HG03439 (cell line): ENCODE measurements at regions not wholly inside any gene's neighbourhood (a gene's known extent, or its start where the extent isn't known, plus 50 kb on each side); places are given as distances from the start of the nearest gene placed in this dataset.

Experiments
- ATAC-seq: cut with Tn5 transposase; IDR thresholded peaks from one replicate; pipeline ENCODE4 v1.9.1; 2021; ENCODE audit warnings: mild to moderate bottlenecking, moderate library complexity; ENCODE audit not compliant: unreplicated experiment

DNA sequence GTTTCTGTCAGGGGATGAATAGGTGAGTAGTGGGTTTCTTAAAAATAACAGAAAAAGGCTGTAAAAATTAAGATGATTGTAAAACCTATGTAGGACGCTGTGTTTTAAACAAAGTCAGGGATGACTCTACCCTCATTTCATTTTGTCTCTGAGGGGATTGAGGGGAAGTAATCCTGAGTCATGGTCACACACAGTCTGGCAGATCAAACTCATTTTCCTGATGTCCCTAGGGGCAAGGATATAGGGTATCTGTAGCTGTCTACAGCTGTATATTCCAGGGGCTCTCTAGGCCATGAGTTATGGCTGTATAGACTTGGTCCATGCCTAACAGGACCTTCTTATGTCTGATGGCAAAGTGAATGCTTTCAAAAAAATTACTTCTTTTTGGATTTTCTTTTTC, 421.1 kb downstream of the PDCD6IP start:
- ATAC-seq = no peak

DNA sequence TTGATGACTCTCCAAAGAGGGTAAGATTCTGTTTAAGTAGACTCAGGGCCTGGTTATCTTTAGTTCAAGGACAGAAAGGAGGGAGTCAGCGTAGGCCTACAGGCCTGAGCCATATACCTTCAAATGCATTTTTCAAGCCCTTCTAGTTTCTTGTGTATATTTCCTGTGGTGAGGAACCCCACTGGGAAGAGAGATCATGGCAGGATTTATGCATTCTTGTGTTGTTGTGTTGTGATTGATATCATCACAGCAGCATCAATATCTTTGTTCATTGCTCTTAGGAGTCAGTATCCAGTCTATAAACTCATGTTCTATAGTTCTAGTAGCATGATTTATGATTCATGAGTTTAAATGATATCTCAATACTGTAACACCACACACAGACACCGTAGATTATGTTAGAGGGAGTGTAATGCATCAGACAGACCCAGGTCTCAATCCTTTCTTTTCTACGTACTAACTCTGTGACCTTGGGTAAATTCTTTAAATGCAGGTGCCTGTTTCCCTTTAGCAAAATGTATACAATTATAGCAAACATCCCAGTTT, 427.5 kb downstream of the PDCD6IP start:
- ATAC-seq = no peak

DNA sequence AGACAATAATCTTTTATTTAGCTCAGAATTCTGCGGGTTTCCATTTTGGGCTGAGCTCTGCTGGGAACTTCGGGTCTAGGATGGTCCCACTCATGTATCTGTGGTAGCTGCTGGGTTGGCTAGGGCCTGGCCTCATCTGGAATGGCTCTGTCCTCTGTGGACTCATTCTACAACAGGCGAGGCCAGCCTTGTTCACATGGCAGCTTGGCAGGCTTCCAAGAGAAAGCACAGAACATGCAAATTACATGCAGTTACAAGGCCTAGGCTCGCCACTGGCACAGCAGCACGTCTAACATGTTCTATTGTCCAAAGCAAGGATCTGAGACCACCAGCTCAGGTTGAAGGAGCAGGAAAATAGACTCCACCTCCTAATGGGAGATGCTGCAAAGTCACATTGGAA, 431.4 kb downstream of the PDCD6IP start:
- no peak for ATAC-seq

DNA sequence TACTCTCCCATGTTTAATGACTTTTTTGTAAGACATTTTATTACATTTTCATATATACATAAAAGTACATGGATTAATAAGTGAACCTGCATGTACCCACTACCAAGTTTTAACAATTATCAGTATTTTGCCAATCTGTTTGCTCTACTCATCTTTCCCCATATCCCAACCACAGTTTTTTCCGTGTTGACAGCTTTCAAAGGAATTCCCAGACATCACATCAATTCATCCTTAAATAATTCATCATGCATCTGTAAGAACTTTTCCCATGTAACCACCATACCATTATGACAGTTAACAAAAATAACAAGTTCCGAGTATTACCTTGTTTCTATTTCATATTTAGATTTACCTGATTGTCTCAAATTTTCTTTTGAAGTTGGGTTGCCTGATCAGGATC, 436.7 kb downstream of the PDCD6IP start:
- ATAC-seq = no peak

DNA sequence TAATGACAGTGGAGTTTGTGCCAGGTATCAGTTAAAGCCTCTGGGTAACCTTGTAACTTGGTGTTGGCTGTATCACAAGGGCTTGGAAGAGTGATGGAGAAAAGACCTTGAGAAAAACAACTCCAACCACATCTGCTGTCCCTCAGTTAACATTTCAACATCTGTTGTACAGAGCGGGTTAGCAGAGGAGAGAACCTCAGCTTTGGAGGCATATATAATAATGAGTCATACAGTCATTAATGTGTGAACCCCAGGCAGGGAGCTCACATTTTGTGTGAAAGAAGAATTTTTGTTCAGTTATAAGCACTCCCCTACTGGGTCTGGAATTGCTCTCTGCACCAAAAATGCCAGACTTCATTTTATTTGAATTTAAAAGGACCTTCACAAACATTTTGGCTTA, 439.5 kb downstream of the PDCD6IP start:
- ATAC-seq = no peak

DNA sequence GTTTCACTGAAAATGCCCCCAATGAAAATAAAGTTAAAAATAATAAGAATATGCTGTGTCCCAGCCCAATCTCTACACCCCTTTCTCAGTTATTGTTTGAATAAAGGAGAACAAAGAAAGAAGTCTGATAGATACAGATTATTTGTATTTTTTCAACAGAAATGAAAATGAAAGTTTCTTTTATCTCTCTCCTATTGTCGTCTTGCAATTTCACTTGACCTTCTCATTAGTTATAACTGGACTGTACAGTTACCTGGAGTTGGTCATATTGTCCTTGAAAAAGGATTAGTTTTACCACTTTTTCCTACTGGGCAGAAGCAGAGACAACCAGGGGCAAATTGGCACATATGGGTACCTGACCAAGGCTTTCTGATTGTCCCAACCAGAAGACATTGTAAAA, 440.0 kb downstream of the PDCD6IP start:
- no peak for ATAC-seq

DNA sequence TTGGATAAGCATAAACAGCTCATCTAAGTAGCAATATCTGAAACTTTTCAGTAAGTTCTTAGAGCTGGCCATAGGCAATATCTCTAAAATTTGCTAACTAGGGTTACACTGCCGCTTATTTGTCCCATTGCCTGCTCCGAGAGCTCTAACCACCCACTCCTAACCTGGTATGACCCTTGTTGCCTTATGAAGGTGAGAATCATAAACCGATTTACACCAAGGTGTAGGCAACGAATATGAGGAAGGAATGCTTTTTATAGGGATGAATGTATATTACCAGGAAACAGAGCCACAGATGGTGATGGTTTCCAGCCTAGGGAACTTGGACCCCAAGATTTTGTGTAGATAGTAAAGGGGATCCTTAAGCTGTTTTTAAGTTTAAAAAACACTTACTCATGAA, 440.9 kb downstream of the PDCD6IP start:
- ATAC-seq = no peak

DNA sequence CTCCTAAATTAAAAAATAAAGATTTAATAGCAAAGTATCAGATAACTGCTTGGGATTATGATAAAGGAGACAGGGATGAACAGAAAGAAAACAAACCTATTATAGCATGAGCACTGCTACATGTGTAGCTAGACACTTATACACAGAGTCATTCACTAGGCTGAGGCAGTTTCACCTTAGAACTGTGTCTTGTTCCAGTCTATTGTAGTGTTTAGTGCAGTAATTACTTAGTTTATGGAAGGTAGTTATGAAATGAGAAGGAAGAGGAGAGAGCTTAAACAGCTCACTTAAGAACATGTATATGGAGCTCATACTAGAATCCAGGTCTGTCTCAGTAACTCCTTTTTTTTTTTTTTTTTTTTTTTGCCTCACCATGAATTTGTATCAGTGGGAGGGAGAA, 441.4 kb downstream of the PDCD6IP start:
- no peak for ATAC-seq

DNA sequence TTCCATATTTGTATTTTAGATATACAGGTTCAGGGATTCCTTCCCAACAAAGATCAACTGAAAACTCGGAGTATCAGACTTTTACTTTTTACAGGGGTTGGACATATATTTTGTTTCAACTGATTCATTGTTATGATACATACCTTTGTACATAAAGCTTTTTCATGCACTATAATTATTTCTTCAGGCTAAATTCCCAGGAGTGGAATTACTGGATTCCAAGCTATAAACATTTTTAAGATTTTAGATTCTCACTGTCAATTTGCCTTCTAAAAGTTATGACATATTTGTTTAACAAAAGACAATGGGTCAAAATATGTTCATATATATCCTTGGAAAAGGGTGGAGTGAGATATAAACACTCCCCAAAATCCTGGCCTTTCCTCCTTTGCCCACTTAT, 449.0 kb downstream of the PDCD6IP start:
- ATAC-seq = no peak

DNA sequence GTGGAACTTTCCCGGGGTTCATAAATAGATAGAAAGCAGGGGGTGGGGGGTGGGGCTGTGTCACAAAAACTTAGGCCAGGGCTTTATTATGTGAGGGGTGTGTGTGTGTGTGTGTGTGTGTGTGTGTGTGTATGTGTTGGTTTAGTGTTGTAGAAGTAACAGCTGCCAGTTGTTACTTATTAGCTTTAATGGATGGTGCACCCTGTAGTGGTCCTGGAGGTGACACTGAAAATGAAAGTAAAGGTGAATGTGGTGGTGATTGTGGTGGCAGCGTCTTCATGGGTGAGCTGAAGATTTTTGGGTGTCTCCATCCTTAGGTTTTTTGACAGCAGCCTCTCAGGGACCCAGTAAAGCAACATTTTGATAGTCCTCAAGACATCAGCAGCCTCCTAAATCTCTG, 449.9 kb downstream of the PDCD6IP start:
- no peak for ATAC-seq

DNA sequence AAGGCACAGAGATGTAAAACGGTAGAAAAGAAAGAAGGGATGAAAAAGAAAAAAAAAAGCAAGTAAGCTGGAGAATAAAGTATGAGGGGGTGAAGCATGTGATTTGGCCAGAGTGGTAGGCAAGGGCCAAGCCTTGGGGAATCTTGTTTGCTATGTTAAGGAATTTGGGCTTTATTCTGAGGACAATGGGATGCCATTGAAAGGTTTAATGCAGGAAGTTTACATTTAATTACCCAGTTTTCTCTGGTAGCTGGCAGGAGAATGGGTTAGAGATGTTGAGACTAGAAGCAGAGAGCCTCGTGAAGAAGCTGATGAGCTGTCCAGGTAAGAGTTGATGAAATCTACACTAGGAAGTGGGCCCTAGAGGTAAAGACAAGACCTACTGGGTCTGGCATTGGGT, 455.9 kb downstream of the PDCD6IP start:
- ATAC-seq = no peak

DNA sequence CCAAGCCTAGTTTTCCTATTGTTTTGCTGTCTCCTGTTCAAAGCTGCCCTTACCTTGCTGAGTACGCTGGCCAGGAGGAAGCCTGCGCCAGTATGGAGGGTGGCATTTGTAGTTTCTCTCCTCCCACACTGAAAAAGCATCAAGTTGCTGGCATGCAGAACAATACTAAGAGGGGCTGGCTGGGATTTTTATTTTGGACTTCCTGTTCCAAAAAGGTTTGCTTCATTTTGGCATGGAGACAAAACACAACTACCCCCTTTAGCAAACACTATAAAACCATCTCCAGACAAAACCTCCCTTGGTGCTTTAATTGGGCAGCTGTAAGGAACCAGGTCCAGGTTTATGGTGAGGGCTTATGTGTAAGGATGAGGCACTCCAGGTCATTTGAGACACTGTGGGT, 457.6 kb downstream of the PDCD6IP start:
- no peak for ATAC-seq

DNA sequence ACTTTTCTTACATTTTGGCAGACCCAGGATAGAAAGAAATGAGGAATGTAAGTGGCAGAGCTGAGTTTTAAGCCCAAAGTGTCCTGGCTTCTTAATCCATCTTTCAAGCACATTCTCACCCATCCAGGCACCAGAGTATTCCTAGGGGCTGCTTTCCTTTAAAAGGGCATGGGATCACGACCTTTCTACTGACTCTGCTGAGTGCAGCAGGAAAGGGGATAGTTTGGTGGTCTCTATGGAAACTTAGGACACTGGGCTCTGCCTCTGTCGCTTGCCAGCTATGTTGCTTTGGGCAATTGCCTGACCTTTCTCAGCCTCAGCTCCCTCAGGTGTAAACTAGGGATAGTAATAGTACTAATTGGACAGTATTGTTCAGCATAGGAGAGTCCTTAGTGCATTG, 458.4 kb downstream of the PDCD6IP start:
- ATAC-seq = no peak

DNA sequence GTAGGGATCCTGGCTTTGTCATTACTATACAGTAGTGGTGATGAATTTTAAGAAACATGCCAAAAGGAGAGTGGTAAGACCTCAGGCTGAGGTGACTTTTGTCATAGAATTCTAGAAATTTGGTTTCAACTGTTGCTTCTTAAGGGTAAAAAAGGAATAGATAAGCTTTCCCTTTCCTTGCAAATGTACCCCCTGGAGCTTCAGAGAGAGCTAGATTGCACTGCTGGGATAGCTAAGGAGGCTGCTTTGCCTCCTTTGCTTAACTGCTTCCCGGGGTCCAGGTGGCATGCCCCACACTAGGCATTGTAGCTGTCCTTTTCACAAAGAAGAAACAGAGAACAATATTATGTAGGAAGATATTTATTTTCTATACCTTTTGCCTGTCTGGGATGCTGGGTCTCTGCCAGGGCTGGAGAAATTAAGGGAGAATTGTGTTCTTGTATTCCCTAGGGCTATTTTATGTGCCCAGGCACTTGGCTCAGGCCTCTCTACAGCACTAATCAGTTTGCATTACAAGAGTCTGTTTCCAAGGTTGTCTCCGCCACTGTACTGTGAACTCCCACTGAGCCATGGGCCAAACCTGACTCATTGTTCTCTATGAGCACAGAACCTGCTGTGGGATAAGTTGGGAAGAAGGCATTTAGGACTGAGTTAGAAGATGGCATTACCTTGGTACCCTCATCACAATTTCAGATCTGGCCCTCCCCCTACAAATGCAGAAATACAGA, 460.0 kb downstream of the PDCD6IP start:
- ATAC-seq = no peak

DNA sequence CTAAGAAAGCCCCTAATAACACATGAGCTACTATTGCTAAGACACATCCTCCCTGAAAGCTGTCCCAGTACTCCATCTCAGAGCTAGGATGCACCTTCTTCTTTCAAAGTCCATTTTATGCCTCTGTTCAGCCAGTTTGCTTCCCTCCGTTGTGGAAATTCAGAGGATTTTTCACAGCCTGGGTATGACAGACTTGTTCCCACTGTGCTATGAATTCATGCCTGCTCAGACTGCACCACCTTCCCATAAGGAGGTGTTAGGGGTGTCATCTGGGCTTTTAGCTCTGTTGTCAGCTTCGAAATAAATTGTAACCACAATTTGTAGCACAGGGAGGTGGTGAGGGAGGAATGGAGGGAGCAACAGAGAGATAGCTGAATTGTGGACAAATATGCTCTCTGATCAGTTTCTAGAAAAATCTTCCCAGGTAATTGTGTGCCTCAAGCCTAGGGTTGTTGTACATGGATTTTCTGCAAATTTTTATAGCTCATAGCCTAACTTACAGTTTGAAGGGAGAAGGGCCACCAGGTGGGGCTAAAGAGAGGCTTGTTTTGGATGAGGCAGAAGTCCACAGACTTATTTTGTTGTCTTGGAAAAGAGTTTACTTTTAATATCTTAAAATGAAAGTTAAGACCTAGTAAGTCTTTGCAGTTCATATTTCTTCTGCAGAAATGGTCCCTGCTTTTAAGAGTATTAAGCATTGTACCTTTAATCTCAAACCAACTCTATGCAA, 462.0 kb downstream of the PDCD6IP start:
- ATAC-seq = no peak

DNA sequence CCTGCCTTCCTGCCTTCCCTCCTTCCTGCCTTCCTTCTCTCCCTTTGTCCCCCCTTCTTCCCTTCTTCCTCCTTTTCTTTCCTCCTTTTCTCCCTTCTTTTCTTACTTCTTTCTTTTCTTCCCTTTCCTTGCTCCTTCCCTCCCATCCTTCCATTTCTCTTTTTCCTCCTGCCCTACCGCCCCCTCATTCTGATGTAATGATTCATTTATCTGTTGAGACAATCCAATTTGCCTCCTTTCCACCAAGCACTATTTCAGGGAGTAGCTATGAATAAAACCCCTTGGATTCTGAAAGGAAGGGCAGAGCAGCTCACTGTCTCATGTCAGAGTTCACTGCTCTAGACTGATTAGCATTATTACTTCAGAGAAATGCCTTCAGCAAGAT, 462.6 kb downstream of the PDCD6IP start:
- ATAC-seq = no peak

DNA sequence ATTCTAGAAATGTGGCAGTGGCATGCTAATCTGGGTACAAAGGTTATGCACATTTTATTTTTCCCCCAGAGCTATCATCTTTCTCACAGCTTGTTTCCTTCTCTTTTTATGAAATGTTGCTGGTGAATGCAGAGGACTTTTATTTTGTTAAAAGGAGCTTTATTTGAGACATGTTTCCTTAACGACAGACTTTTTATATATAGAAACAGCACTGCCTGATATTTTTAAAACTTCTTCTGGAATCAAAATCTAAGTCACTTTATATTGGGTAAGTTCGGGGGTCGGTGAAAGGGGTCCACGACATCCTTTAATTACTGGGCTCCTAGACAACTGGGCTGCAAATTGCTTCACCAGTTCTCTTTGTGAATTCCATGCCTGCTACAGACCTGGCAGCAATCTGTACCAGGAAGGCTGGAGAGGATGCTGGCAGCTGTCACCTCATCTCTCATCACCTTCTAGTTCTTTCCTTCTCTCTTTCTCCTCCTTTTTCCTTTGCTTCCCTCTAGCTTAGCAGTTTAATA, 464.7 kb downstream of the PDCD6IP start:
- no peak for ATAC-seq

DNA sequence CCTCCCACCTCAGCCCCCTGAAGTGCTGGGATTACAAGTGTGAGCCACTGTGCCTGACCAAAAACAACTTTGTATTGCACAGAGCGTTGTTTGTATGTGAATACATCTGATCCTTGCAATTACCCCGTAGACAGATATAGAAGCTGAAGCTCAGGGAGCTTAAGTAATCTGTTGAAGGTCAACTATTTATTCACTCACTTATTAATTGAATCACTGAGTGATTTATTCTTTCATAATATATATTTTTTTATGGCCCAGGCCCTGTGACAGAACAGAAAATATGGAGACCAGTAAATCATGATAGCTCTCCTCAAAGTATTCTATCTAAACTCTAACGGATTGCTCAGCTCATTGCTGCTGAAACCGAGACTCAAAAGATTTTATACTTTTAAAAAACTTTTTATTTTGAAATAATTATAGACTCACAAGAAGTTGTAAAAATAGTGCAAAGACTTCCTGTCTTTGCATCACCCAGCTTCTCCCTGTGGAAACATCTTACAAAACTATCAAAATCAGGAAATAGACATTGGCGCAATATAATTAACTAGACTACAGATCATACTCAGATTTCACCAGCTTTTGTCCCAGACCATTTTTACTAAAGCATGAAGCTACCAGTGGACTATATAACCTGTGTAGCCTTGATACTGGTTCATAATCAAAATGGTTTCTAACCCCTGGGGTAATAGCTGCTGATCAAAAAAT, 466.1 kb downstream of the PDCD6IP start:
- ATAC-seq = no peak

DNA sequence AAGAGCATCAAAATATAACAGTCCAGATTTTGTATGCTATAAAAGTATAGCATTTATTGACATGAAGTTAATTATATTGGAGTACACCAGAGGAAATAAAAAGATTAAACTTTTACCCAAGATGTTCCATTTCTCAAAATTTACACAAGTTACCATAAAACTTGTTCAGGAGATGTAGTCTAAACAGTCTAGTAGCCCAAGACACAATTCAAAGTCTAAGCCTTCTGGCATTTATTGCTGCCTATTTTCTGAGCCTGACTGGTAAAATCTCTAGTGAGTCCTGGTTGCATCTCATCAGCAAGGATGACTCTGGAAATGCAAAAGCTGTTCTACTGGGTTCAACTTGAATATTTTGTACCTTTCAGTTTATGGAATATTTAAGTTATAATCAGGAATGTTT, 468.7 kb downstream of the PDCD6IP start:
- ATAC-seq = no peak

DNA sequence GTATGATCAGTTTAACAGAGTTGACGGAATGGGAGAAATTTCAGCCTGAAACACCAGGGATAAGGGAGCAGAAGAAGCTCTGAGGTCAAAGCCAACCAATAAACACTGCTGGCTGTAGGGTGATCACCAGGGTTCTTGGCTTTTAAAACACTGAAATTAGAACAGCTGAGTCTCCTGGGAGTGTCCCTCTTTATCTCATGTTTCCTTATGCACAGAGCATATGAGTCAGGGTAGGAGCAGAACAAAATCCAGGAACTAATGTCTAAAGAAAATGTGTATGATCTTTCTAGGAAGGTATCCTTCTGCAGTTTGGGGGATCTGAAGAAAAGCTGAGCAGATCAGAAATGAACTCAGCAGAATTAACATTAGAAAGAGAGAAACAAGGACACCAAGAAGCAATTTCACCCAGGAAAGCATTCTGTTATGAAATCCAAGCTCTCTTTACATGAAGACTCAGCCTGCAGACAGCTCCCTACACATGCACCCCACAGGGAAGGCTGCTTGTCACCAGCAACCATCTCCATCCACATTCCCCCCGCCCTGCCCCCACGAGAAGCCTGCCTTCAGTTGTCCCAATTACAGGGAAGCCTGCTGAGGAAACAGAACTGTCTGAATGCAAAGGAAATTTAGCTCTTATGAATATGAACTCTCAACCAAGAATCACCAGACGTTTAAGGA, 469.7 kb downstream of the PDCD6IP start:
- ATAC-seq = no peak

DNA sequence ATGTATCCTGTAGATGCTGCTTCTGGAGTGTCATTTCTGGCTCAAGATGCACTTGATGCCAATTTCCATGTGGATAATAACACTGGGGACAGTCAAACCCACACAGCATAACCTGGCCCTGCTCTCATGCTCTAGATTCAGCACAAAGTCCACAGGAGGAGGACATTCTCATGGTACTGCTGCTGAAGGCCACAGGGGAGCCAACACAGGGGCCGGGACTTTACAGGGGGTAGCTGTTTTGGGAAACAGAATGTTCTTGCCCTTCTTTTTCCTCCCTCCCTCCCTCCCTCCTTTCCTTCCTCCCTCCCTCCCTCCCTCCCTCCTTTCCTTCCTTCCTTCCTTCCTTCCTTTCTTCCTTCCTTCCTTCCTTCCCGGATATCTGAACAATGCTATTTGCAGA, 477.4 kb downstream of the PDCD6IP start:
- no peak for ATAC-seq
